WI38 (cell line): ENCODE measurements at regions not wholly inside any gene's neighbourhood (a gene's known extent, or its start where the extent isn't known, plus 50 kb on each side); places are given as distances from the start of the nearest gene placed in this dataset.

Experiments
- H3K4me3 ChIP-seq: 2 replicates; pipeline ENCODE4 v1.5.1; 2011; ENCODE audit warnings: low read depth, mild to moderate bottlenecking, control low read depth, low read length
- CTCF ChIP-seq: IDR thresholded peaks from 2 replicates; pipeline ENCODE4 v1.5.1; 2012; ENCODE audit warnings: low read depth, mild to moderate bottlenecking, control low read depth, low read length

- no peak for TF ChIP-seq CTCF
- H3K4me3 ChIP-seq = no peak overlapping the region
These were observed 260.7 kb upstream of the RIOK2 start for GRCh38 chr5:97443740-97444139.

- no peak overlapping the region for H3K4me3 ChIP-seq
- TF ChIP-seq CTCF = no peak
These were observed 266.1 kb upstream of the RIOK2 start for GRCh38 chr5:97449172-97449571.

GRCh38 chr5:97452646-97453045 lies 269.6 kb upstream of the RIOK2 start:
- TF ChIP-seq CTCF = no peak
- H3K4me3 ChIP-seq = no peak overlapping the region

- no peak for TF ChIP-seq CTCF
- no peak overlapping the region for H3K4me3 ChIP-seq
These were observed 270.2 kb upstream of the RIOK2 start for GRCh38 chr5:97453263-97453662.

GRCh38 chr5:97454015-97454414 lies 271.0 kb upstream of the RIOK2 start:
- no peak for TF ChIP-seq CTCF
- no peak overlapping the region for H3K4me3 ChIP-seq

GRCh38 chr5:97455996-97456395 lies 272.9 kb upstream of the RIOK2 start:
- TF ChIP-seq CTCF = no peak
- H3K4me3 ChIP-seq = no peak overlapping the region

GRCh38 chr5:97458851-97459250 lies 275.8 kb upstream of the RIOK2 start:
- no peak for TF ChIP-seq CTCF
- no peak overlapping the region for H3K4me3 ChIP-seq
